Gastroesophageal sphincter (tissue), 3 donors: ENCODE measurements at regions not wholly inside any gene's neighbourhood (a gene's known extent, or its start where the extent isn't known, plus 50 kb on each side); places are given as distances from the start of the nearest gene placed in this dataset.

ENCODE experiments used
- POLR2A ChIP-seq, 2 donors: fragments of 450-650 bp; IDR thresholded peaks; one replicate each; pipeline ENCODE4 v1.6.1; 2017; ENCODE audit warnings: antibody characterized with exemption in 2 of 2, mild to moderate bottlenecking in 2 of 2, moderate library complexity in 1 of 2
- TF ChIP-seq, protein P1 (sequence below), 4 experiments: fragments of 200-600 bp in 2 of 4; fragments of 450-650 bp in 2 of 4; sonication (generic) in 1 of 4; IDR thresholded peaks; one replicate each; pipeline ENCODE4 v1.5.1; 2017 to 2019; ENCODE audit warnings: antibody characterized with exemption in 4 of 4, mild to moderate bottlenecking in 2 of 4, moderate library complexity in 2 of 4

GRCh38 chr12:113601656-113602263 is 130.1 kb upstream of the LHX5 start:
- TF ChIP-seq, protein P1, sequence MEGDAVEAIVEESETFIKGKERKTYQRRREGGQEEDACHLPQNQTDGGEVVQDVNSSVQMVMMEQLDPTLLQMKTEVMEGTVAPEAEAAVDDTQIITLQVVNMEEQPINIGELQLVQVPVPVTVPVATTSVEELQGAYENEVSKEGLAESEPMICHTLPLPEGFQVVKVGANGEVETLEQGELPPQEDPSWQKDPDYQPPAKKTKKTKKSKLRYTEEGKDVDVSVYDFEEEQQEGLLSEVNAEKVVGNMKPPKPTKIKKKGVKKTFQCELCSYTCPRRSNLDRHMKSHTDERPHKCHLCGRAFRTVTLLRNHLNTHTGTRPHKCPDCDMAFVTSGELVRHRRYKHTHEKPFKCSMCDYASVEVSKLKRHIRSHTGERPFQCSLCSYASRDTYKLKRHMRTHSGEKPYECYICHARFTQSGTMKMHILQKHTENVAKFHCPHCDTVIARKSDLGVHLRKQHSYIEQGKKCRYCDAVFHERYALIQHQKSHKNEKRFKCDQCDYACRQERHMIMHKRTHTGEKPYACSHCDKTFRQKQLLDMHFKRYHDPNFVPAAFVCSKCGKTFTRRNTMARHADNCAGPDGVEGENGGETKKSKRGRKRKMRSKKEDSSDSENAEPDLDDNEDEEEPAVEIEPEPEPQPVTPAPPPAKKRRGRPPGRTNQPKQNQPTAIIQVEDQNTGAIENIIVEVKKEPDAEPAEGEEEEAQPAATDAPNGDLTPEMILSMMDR (IDR thresholded peaks at IDR 0.05) = no peak
- no peak for TF ChIP-seq POLR2A (IDR thresholded peaks at IDR 0.05)
